ENCODE measurements at regions not wholly inside any gene's neighbourhood (a gene's known extent, or its start where the extent isn't known, plus 50 kb on each side); places are given as distances from the start of the nearest gene placed in this dataset.

- TF ChIP-seq EZH2phosphoT487 (IDR thresholded peaks at IDR 0.05; ENCODE audit: borderline replicate concordance, low read depth) (no peak), JUND (IDR thresholded peaks at IDR 0.05) (no peak), CTCF (IDR thresholded peaks at IDR 0.05) (no peak), TAF1 (IDR thresholded peaks at IDR 0.05; ENCODE audit: borderline replicate concordance, low read depth, low read length) (no peak)
These were observed 559.1 kb downstream of the CSNK1G3 start (continued) for GRCh38 chr5:124071039-124071438.

DNA sequence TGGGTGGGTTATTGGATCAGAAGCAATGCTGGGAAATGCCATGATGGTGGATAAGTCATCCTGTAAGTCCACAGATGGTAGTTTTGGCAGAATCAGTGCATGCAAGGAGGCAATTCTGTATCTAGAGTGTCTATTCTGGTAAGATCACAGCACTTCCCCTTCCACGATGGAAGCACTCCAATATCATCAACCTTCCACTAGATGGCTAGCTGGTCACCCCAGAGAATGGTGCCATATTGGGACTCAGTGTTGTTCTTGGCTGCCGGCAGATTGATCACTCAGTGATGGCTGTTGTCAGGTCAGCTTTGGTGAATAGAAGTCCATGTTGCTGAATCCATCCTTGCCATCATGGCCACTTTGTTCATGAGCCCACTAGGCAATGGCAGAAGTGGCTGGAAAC lies 553.5 kb downstream of the CSNK1G3 start:
- DNase-seq: no peak
- Histone ChIP-seq H3K36me3 (replicated peaks in 1 of 2; ENCODE audit: control insufficient read depth in 1 of 2, insufficient read depth in 2 of 2, low read length in 1 of 2) (no peaks in the 10 kb centered on the region), H3K4me1 (ENCODE audit: control insufficient read depth in 1 of 2, insufficient read depth in 2 of 2, low read depth in 1 of 2, low read length in 1 of 2) (peaks cover 0 to 5% of the 10 kb centered on the region in 2 experiments; a peak in 1 of 4 replicates), H3K27me3 (ENCODE audit: insufficient read depth) (no peaks in the 10 kb centered on the region), H3K4me3 (ENCODE audit: low read depth in 2 of 2, low read length in 1 of 2) (no peak overlapping the region), H2AFZ (ENCODE audit: low read depth) (no peak overlapping the region), H3K4me2 (no peak overlapping the region), H3K9ac (no peak overlapping the region), H3K9me3 (no peaks in the 10 kb centered on the region), H3K9me2 (no peaks in the 10 kb centered on the region), H4K20me1 (ENCODE audit: insufficient read depth) (no peaks in the 10 kb centered on the region), H3K79me2 (ENCODE audit: insufficient read depth) (no peaks in the 10 kb centered on the region), H3K27ac (ENCODE audit: low read depth in 2 of 2, low read length in 1 of 2) (no peak overlapping the region), H3F3A (replicated peaks; ENCODE audit: insufficient read depth) (no peaks in the 10 kb centered on the region)
- CTCF ChIA-PET: no interaction called here
- POLR2A ChIA-PET: no interaction called here
- WGBS (ENCODE audit: low lambda C conversion rate): 84% methylated on average over 2 of the region's 2 CpGs
- TF ChIP-seq FOXJ3 (CRISPR knock-in tag; IDR thresholded peaks at IDR 0.05) (no peak), SMC3 (IDR thresholded peaks at IDR 0.05; ENCODE audit: low read depth, low read length) (no peak), CTCF (IDR thresholded peaks at IDR 0.05) (no peak; the same call in 1 of the 2 replicates), JUND (IDR thresholded peaks at IDR 0.05) (no peak), EZH2phosphoT487 (IDR thresholded peaks at IDR 0.05; ENCODE audit: borderline replicate concordance, low read depth) (no peak), TEAD4 (IDR thresholded peaks at IDR 0.05; ENCODE audit: borderline replicate concordance, insufficient read depth) (no peak), RXRA (IDR thresholded peaks at IDR 0.05; ENCODE audit: borderline replicate concordance, low read depth) (no peak), NRF1 (IDR thresholded peaks at IDR 0.05; ENCODE audit: low read depth, low read length) (no peak), GABPA (IDR thresholded peaks at IDR 0.05; ENCODE audit: low read depth) (no peak), FOXM1 (IDR thresholded peaks at IDR 0.05; ENCODE audit: low read depth) (no peak), EP300 (IDR thresholded peaks at IDR 0.05; ENCODE audit: borderline replicate concordance in 1 of 2, low read depth in 1 of 2, low read length in 1 of 2) (no peak), MXI1 (IDR thresholded peaks at IDR 0.05; ENCODE audit: low read depth, low read length) (no peak)
- TF ChIP-seq, protein P1, sequence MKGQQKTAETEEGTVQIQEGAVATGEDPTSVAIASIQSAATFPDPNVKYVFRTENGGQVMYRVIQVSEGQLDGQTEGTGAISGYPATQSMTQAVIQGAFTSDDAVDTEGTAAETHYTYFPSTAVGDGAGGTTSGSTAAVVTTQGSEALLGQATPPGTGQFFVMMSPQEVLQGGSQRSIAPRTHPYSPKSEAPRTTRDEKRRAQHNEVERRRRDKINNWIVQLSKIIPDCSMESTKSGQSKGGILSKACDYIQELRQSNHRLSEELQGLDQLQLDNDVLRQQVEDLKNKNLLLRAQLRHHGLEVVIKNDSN (IDR thresholded peaks at IDR 0.05; ENCODE audit: borderline replicate concordance, low read depth): no peak

Measured in SK-N-SH (cell line).